HUES48 (cell line): ENCODE measurements at regions not wholly inside any gene's neighbourhood (a gene's known extent, or its start where the extent isn't known, plus 50 kb on each side); places are given as distances from the start of the nearest gene placed in this dataset.
"Not testable (repeated sequence)": the region's sequence is repeated elsewhere in the genome, so short reads cannot be mapped to it uniquely, and the experiment has no call there.

Experiments
- H3K27ac ChIP-seq: one replicate; pipeline ENCODE4 v1.7.0; 2013; ENCODE audit warnings: low read depth, low read length, inconsistent platforms
- H3K27me3 ChIP-seq: 2 replicates; pipeline ENCODE4 v1.6.1; 2013; ENCODE audit warnings: mild to moderate bottlenecking, low read length; ENCODE audit not compliant: control insufficient read depth, insufficient read depth
- H3K36me3 ChIP-seq: 2 replicates; pipeline ENCODE4 v1.6.1; 2013; ENCODE audit warnings: low read length; ENCODE audit not compliant: control insufficient read depth, insufficient read depth
- H3K4me1 ChIP-seq: 2 replicates; pipeline ENCODE4 v1.6.1; 2013; ENCODE audit warnings: mild to moderate bottlenecking, low read length; ENCODE audit not compliant: control insufficient read depth, insufficient read depth
- H3K4me3 ChIP-seq: 2 replicates; pipeline ENCODE4 v1.5.1; 2013; ENCODE audit warnings: mild to moderate bottlenecking, low read depth, low read length
- H3K9ac ChIP-seq: 2 replicates; pipeline ENCODE4 v1.6.1; 2013; ENCODE audit warnings: mild to moderate bottlenecking, low read depth, low read length, moderate library complexity
- H3K9me3 ChIP-seq: 2 replicates; pipeline ENCODE4 v1.6.1; 2013; ENCODE audit warnings: low read length; ENCODE audit not compliant: control insufficient read depth, insufficient read depth

GRCh38 chr21:23607782-23608431, 1999.4 kb downstream of the MRPL39 start:
- no peaks in the 10 kb centered on the region for H3K9me3 ChIP-seq
- H3K9ac ChIP-seq, result no peak overlapping the region
- H3K27ac ChIP-seq, result no peak overlapping the region
- H3K27me3 ChIP-seq, result no peaks in the 10 kb centered on the region
- H3K4me3 ChIP-seq, result no peak overlapping the region
- no peaks in the 10 kb centered on the region for H3K4me1 ChIP-seq
- no peaks in the 10 kb centered on the region for H3K36me3 ChIP-seq

GRCh38 chr21:23601549-23601948, 2005.7 kb downstream of the MRPL39 start:
- Histone ChIP-seq H3K36me3 (no peaks in the 10 kb centered on the region), H3K27ac (no peak overlapping the region), H3K9ac (no peak overlapping the region), H3K4me3 (no peak overlapping the region), H3K4me1 (no peaks in the 10 kb centered on the region), H3K9me3 (no peaks in the 10 kb centered on the region), H3K27me3 (no peaks in the 10 kb centered on the region)

- H3K27ac ChIP-seq, result no peak overlapping the region
- no peak overlapping the region for H3K9ac ChIP-seq
- H3K27me3 ChIP-seq, result no peaks in the 10 kb centered on the region
- no peaks in the 10 kb centered on the region for H3K9me3 ChIP-seq
- no peaks in the 10 kb centered on the region for H3K36me3 ChIP-seq
- no peaks in the 10 kb centered on the region for H3K4me1 ChIP-seq
- H3K4me3 ChIP-seq, result no peak overlapping the region
These were observed 2013.7 kb downstream of the MRPL39 start for GRCh38 chr21:23593582-23593981.

- Histone ChIP-seq H3K27me3 (no peaks in the 10 kb centered on the region), H3K9ac (no peak overlapping the region), H3K4me1 (no peaks in the 10 kb centered on the region), H3K36me3 (no peaks in the 10 kb centered on the region), H3K27ac (no peak overlapping the region), H3K9me3 (no peaks in the 10 kb centered on the region), H3K4me3 (no peak overlapping the region)
These were observed 2021.9 kb downstream of the MRPL39 start for GRCh38 chr21:23585419-23585818.

- Histone ChIP-seq H3K4me3 (no peak overlapping the region), H3K27ac (no peak overlapping the region), H3K9ac (no peak overlapping the region)
These were observed 2027.7 kb downstream of the MRPL39 start for GRCh38 chr21:23579573-23579972.

GRCh38 chr21:23578027-23578426, 2029.3 kb downstream of the MRPL39 start:
- Histone ChIP-seq H3K9me3 (no peaks in the 10 kb centered on the region), H3K27ac (no peak overlapping the region), H3K36me3 (no peaks in the 10 kb centered on the region), H3K4me3 (no peak overlapping the region), H3K27me3 (no peaks in the 10 kb centered on the region), H3K4me1 (no peaks in the 10 kb centered on the region), H3K9ac (no peak overlapping the region)

More at GRCh38 chr21:23579573-23579972, 2027.7 kb downstream of the MRPL39 start:
- H3K27me3 ChIP-seq, result no peaks in the 10 kb centered on the region
- no peaks in the 10 kb centered on the region for H3K9me3 ChIP-seq
- H3K36me3 ChIP-seq, result no peaks in the 10 kb centered on the region
- H3K4me1 ChIP-seq, result no peaks in the 10 kb centered on the region

GRCh38 chr21:23574932-23575331, 2032.3 kb downstream of the MRPL39 start:
- H3K27me3 ChIP-seq, result no peaks in the 10 kb centered on the region
- H3K4me3 ChIP-seq, result no peak overlapping the region
- no peaks in the 10 kb centered on the region for H3K9me3 ChIP-seq
- H3K4me1 ChIP-seq, result peaks cover 5% of the 10 kb centered on the region; the same call in 1 of the 2 replicates
- no peak overlapping the region for H3K9ac ChIP-seq
- no peak overlapping the region for H3K27ac ChIP-seq
- no peaks in the 10 kb centered on the region for H3K36me3 ChIP-seq

- H3K4me1 ChIP-seq, H3K9me3 ChIP-seq, H3K27ac ChIP-seq, H3K4me3 ChIP-seq, H3K36me3 ChIP-seq, H3K27me3 ChIP-seq, H3K9ac ChIP-seq: not testable (repeated sequence)
These were observed 2058.4 kb downstream of the MRPL39 start for GRCh38 chr21:23548924-23549323.

GRCh38 chr21:23543333-23543732, 2063.9 kb downstream of the MRPL39 start:
- Histone ChIP-seq H3K36me3 (no peaks in the 10 kb centered on the region), H3K27ac (no peak overlapping the region), H3K4me1 (no peaks in the 10 kb centered on the region), H3K9me3 (no peaks in the 10 kb centered on the region), H3K4me3 (no peak overlapping the region), H3K27me3 (no peaks in the 10 kb centered on the region), H3K9ac (no peak overlapping the region)

GRCh38 chr21:23542097-23542496, 2065.2 kb downstream of the MRPL39 start:
- Histone ChIP-seq H3K4me1 (no peaks in the 10 kb centered on the region), H3K36me3 (no peaks in the 10 kb centered on the region), H3K9ac (no peak overlapping the region), H3K9me3 (no peaks in the 10 kb centered on the region), H3K27ac (no peak overlapping the region), H3K4me3 (no peak overlapping the region), H3K27me3 (no peaks in the 10 kb centered on the region)

GRCh38 chr21:23541571-23541970, 2065.7 kb downstream of the MRPL39 start:
- H3K4me3 ChIP-seq, result no peak overlapping the region
- H3K27me3 ChIP-seq, result no peaks in the 10 kb centered on the region
- H3K4me1 ChIP-seq, result no peaks in the 10 kb centered on the region
- no peaks in the 10 kb centered on the region for H3K36me3 ChIP-seq
- H3K9me3 ChIP-seq, result no peaks in the 10 kb centered on the region
- no peak overlapping the region for H3K9ac ChIP-seq
- no peak overlapping the region for H3K27ac ChIP-seq
